GM12878 (cell line): ENCODE measurements at regions not wholly inside any gene's neighbourhood (a gene's known extent, or its start where the extent isn't known, plus 50 kb on each side); places are given as distances from the start of the nearest gene placed in this dataset.

Source experiments
- ATAC-seq: fragments of 200-7000 bp; cut with Tn5 transposase; 3 replicates; pipeline ENCODE4 v1.9.1; 2020; ENCODE audit warnings: mild to moderate bottlenecking, moderate library complexity
- BruUV-seq: library from RNA; stranded (reverse); fragments of 400-500 nt; replicated peaks from 2 replicates; lab custom pipeline; 2021; lab: Mats Ljungman, UMichigan
- CTCF ChIA-PET: fragments of 300-600 bp; sonication (Branson Sonifier 250); formaldehyde crosslinking; extraction: SDS; loops from one replicate; lab custom pipeline; 2021; ENCODE audit warnings: inconsistent platforms; lab: Yijun Ruan, JAX
- POLR2A ChIA-PET: fragments of 350-600 bp; formaldehyde crosslinking; extraction: SDS; loops from one replicate; lab custom pipeline; 2021; ENCODE audit warnings: inconsistent platforms; lab: Charles Lee
- RAD21 ChIA-PET: fragments of 300-600 bp; sonication (Branson Sonifier 250); formaldehyde crosslinking; loops from one replicate; lab custom pipeline; 2023; ENCODE audit warnings: antibody characterized with exemption; ENCODE audit not compliant: unreplicated experiment; lab: Charles Lee
- SMC1A ChIA-PET: fragments of 300-600 bp; sonication (Branson Sonifier 250); formaldehyde crosslinking; loops from one replicate; lab custom pipeline; 2023; ENCODE audit not compliant: unreplicated experiment, uncharacterized antibody; lab: Charles Lee
- DNase-seq: peaks from one replicate; pipeline ENCODE4 v3.0.0-alpha.2; 2011; ENCODE audit warnings: low read depth, low spot score
- FAIRE-seq: peaks from 3 replicates; lab custom pipeline; 2011; peaks lifted over from hg19 to GRCh38; lab: Jason Lieb, UNC
- H2AFZ ChIP-seq: 2 replicates; pipeline ENCODE4 v1.6.0; 2011; ENCODE audit warnings: low read depth, low read length, control low read depth; ENCODE audit not compliant: control insufficient read depth
- H3K27ac ChIP-seq: 2 replicates; pipeline ENCODE4 v1.5.1; 2011; ENCODE audit warnings: control low read depth; ENCODE audit not compliant: control insufficient read depth, insufficient read depth
- H3K27me3 ChIP-seq, 2 experiments: replicated peaks in 1 of 2; 2 replicates each; pipeline versions ENCODE4 v1.6.0 to v1.6.1; 2011; ENCODE audit warnings: low read length in 1 of 2; ENCODE audit not compliant: control insufficient read depth in 2 of 2, insufficient read depth in 2 of 2
- H3K36me3 ChIP-seq, 2 experiments: 2 replicates each; pipeline ENCODE4 v1.5.1; 2011; ENCODE audit warnings: low read length in 1 of 2; ENCODE audit not compliant: control insufficient read depth in 2 of 2, insufficient read depth in 2 of 2
- H3K4me1 ChIP-seq: 2 replicates; pipeline ENCODE4 v1.6.1; 2011; ENCODE audit warnings: mild to moderate bottlenecking, low read length, moderate library complexity, mixed read lengths; ENCODE audit not compliant: control insufficient read depth, insufficient read depth
- H3K4me2 ChIP-seq: 2 replicates; pipeline ENCODE4 v1.6.0; 2011; ENCODE audit warnings: control low read depth; ENCODE audit not compliant: control insufficient read depth, insufficient read depth
- H3K4me3 ChIP-seq: fragments of 200-600 bp; sonication (generic); 2 replicates; pipeline ENCODE4 v1.5.1; 2016
- H3K79me2 ChIP-seq: 2 replicates; pipeline ENCODE4 v1.6.0; 2011; ENCODE audit warnings: low read length; ENCODE audit not compliant: control insufficient read depth, insufficient read depth
- H3K9ac ChIP-seq: 2 replicates; pipeline ENCODE4 v1.8.0; 2011; ENCODE audit warnings: low read length, control low read depth, mixed read lengths; ENCODE audit not compliant: control insufficient read depth, insufficient read depth
- H3K9me3 ChIP-seq: replicated peaks from 3 replicates; pipeline ENCODE4 v1.5.1; 2011; ENCODE audit warnings: mild to moderate bottlenecking, low read length; ENCODE audit not compliant: control insufficient read depth, insufficient read depth
- H4K20me1 ChIP-seq: 2 replicates; pipeline ENCODE4 v1.6.0; 2011; ENCODE audit not compliant: control insufficient read depth, insufficient read depth
- DPF2 ChIP-seq: fragments of 450-650 bp; IDR thresholded peaks from 2 replicates; pipeline ENCODE4 v1.6.1; 2017; ENCODE audit warnings: mild to moderate bottlenecking
- HDAC2 ChIP-seq: fragments of 200-600 bp; sonication (generic); IDR thresholded peaks from 2 replicates; pipeline ENCODE4 v1.6.1; 2017
- MLLT1 ChIP-seq: fragments of 450-650 bp; IDR thresholded peaks from 2 replicates; pipeline ENCODE4 v1.6.1; 2016; ENCODE audit warnings: mild to moderate bottlenecking
- MYB ChIP-seq: fragments of 150-350 bp; IDR thresholded peaks from 2 replicates; pipeline ENCODE4 v1.6.1; 2014; ENCODE audit warnings: mild to moderate bottlenecking, low read depth, low read length, borderline replicate concordance
- RUNX3 ChIP-seq: IDR thresholded peaks from 2 replicates; pipeline ENCODE4 v1.6.1; 2012; ENCODE audit warnings: low read length, inconsistent platforms
- SMAD5 ChIP-seq: IDR thresholded peaks from 2 replicates; pipeline ENCODE4 v1.6.1; 2016; ENCODE audit warnings: antibody characterized with exemption, low read depth
- STAT3 ChIP-seq: IDR thresholded peaks from 2 replicates; pipeline ENCODE4 v1.6.1; 2011; ENCODE audit warnings: low read depth, low read length, improper control_type of control experiment
- TCF3 ChIP-seq: IDR thresholded peaks from 2 replicates; pipeline ENCODE4 v1.6.1; 2012; ENCODE audit warnings: low read depth, mild to moderate bottlenecking, low read length, borderline replicate concordance; ENCODE audit not compliant: insufficient read depth
- WGBS: methylation state at CpG from one replicate; pipeline ENCODE4 v1.1.6; 2016; ENCODE audit warnings: low lambda C conversion rate; ENCODE audit not compliant: insufficient replicate concordance, insufficient coverage; ENCODE audit errors: missing lambda C conversion rate; 5-methylcytosine and 5-hydroxymethylcytosine counted together
- in situ Hi-C: fragments of 300-500 bp; cut with MboI; formaldehyde crosslinking; loops from 9 replicates; pipeline ENCODE4 v1.14.3; 2018; ENCODE audit warnings: mixed read lengths
- intact Hi-C: fragments of 100-400 bp; cut with micrococcal nuclease; formaldehyde crosslinking; loops from one replicate; pipeline ENCODE4 v1.14.2; 2022; ENCODE audit not compliant: unreplicated experiment
- TF ChIP-seq, protein P1 (sequence below): fragments of 450-650 bp; formaldehyde crosslinking; IDR thresholded peaks from 2 replicates; pipeline ENCODE4 v1.5.0; 2022; ENCODE audit warnings: mild to moderate bottlenecking, missing genetic modification characterization
- TF ChIP-seq, protein P2 (sequence below): IDR thresholded peaks from 2 replicates; pipeline ENCODE4 v1.6.1; 2011; ENCODE audit warnings: borderline replicate concordance, low read depth, mild to moderate bottlenecking, moderate library complexity, mixed read lengths, low read length; ENCODE audit not compliant: insufficient read depth; ENCODE audit errors: extremely low read length
- TF ChIP-seq, protein P3 (sequence below): IDR thresholded peaks from 2 replicates; pipeline ENCODE4 v1.6.1; 2012; ENCODE audit warnings: low read depth, low read length, improper control_type of control experiment

DNA sequence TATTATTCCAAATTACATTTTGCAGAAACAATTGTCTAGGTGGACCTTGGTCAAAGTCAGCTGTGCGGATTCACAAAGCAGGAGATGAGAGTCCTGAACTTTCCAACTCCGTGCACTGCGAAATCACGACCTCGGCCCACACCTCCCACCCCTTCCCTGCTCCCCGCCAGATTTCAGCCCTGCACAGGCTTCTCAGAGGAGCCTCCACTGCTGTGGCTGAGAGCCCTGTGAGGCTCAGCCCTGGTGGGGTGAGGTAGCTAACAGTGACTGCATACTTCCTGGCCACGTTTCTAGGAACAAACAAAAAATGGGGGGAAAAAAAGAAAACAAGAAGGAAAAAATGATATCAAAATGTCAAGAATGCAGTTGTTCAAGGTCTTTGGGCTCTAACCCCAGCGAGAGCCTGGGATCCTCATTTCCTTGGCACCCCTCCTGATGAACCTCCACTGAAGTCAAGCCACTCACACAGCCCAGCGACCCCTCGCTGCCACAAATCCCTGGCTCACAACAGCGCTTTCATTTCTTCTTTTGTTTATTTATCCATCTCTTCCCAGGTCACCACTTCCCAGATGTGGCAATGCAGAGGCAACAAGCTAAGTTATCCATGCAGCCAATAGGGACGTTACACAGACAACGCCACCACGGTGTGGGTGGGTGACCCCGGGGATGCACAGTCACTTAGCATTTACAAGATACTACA is 729.7 kb upstream of the ID2 start (continued):
- TF ChIP-seq SMAD5 (no peak), STAT3 (no peak), HDAC2 (no peak), RUNX3 (no peak), DPF2 (no peak)
- TF ChIP-seq, protein P1, sequence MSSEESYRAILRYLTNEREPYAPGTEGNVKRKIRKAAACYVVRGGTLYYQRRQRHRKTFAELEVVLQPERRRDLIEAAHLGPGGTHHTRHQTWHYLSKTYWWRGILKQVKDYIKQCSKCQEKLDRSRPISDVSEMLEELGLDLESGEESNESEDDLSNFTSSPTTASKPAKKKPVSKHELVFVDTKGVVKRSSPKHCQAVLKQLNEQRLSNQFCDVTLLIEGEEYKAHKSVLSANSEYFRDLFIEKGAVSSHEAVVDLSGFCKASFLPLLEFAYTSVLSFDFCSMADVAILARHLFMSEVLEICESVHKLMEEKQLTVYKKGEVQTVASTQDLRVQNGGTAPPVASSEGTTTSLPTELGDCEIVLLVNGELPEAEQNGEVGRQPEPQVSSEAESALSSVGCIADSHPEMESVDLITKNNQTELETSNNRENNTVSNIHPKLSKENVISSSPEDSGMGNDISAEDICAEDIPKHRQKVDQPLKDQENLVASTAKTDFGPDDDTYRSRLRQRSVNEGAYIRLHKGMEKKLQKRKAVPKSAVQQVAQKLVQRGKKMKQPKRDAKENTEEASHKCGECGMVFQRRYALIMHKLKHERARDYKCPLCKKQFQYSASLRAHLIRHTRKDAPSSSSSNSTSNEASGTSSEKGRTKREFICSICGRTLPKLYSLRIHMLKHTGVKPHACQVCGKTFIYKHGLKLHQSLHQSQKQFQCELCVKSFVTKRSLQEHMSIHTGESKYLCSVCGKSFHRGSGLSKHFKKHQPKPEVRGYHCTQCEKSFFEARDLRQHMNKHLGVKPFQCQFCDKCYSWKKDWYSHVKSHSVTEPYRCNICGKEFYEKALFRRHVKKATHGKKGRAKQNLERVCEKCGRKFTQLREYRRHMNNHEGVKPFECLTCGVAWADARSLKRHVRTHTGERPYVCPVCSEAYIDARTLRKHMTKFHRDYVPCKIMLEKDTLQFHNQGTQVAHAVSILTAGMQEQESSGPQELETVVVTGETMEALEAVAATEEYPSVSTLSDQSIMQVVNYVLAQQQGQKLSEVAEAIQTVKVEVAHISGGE (CRISPR knock-in tag): no peak
- TF ChIP-seq, all 136 proteins: peak for 0

DNA sequence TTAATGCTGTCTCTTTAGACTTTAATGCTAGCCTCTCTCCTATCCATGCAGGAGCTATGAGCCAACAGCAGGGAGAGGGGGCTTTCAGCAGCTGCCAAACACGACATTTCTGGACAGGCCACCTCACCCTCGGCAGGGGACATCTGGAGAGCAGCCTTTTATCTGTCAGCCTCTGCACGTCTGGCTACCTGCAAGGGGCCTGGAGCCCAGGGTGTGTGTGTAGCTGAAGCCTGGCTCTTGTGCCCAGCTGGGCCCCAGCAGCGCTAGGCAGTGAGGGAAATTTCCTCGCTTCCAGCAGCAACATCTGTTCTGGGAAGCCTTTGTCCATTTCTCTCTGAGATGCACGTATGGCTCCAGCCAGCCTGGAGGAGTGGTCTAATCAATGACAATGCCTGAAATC is 728.7 kb upstream of the ID2 start:
- CTCF ChIA-PET: no interaction called here
- FAIRE-seq (no peak), DNase-seq (no peak), ATAC-seq (no peak)
- WGBS: 19% methylated on average over 6 of the region's 6 CpGs
- no TSS peak for BruUV-seq
- Histone ChIP-seq H3K79me2 (no peaks in the 10 kb centered on the region), H3K4me2 (no peak overlapping the region), H3K27me3 (peaks cover 0 to 5% of the 10 kb centered on the region in 2 experiments; a peak in 1 of 4 replicates), H3K4me1 (no peaks in the 10 kb centered on the region), H4K20me1 (no peaks in the 10 kb centered on the region), H3K9me3 (no peaks in the 10 kb centered on the region; the same call in 2 of the 3 replicates), H2AFZ (no peak overlapping the region), H3K36me3 (no peaks in the 10 kb centered on the region), H3K9ac (no peak overlapping the region), H3K4me3 (no peak overlapping the region), H3K27ac (no peak overlapping the region)
- RAD21 ChIA-PET: no interaction called here
- SMC1A ChIA-PET: interaction anchor here (1.0 to 1.1 kb wide), 2 partner anchors 19 to 91 kb away, joined by 3 read pairs; no protein-coding TSS in a partner anchor
- in situ Hi-C loops: no loop called here
- intact Hi-C loops: no loop called here
- POLR2A ChIA-PET: no interaction called here
- TF ChIP-seq, protein P2, sequence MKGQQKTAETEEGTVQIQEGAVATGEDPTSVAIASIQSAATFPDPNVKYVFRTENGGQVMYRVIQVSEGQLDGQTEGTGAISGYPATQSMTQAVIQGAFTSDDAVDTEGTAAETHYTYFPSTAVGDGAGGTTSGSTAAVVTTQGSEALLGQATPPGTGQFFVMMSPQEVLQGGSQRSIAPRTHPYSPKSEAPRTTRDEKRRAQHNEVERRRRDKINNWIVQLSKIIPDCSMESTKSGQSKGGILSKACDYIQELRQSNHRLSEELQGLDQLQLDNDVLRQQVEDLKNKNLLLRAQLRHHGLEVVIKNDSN: no peak
- TF ChIP-seq MLLT1: no peak
- TF ChIP-seq MYB: no peak
- no peak for TF ChIP-seq TCF3
- TF ChIP-seq, protein P3, sequence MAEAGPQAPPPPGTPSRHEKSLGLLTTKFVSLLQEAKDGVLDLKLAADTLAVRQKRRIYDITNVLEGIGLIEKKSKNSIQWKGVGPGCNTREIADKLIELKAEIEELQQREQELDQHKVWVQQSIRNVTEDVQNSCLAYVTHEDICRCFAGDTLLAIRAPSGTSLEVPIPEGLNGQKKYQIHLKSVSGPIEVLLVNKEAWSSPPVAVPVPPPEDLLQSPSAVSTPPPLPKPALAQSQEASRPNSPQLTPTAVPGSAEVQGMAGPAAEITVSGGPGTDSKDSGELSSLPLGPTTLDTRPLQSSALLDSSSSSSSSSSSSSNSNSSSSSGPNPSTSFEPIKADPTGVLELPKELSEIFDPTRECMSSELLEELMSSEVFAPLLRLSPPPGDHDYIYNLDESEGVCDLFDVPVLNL: no peak
